NB4 (cell line): ENCODE measurements at regions not wholly inside any gene's neighbourhood (a gene's known extent, or its start where the extent isn't known, plus 50 kb on each side); places are given as distances from the start of the nearest gene placed in this dataset.

ENCODE experiments used
- DNase-seq: peaks from one replicate; pipeline ENCODE4 v3.0.0; 2010; ENCODE audit warnings: low read depth
- H3K4me3 ChIP-seq: one replicate; pipeline ENCODE4 v1.5.1; 2011; ENCODE audit warnings: mild to moderate bottlenecking, low read depth, low read length, moderate library complexity
- MYC ChIP-seq: IDR thresholded peaks from 2 replicates; pipeline ENCODE4 v1.6.1; 2011; ENCODE audit warnings: low read depth, low read length
- POLR2A ChIP-seq: IDR thresholded peaks from 2 replicates; pipeline ENCODE4 v1.6.1; 2011; ENCODE audit warnings: mild to moderate bottlenecking; ENCODE audit not compliant: insufficient read length; ENCODE audit errors: extremely low read depth
- TF ChIP-seq, protein P1 (sequence below): IDR thresholded peaks from 2 replicates; pipeline ENCODE4 v1.6.1; 2011; ENCODE audit warnings: low read depth, low read length
- TF ChIP-seq, protein P2 (sequence below): IDR thresholded peaks from one replicate; pipeline ENCODE4 v1.5.1; 2012; ENCODE audit warnings: low read depth, low read length

DNA sequence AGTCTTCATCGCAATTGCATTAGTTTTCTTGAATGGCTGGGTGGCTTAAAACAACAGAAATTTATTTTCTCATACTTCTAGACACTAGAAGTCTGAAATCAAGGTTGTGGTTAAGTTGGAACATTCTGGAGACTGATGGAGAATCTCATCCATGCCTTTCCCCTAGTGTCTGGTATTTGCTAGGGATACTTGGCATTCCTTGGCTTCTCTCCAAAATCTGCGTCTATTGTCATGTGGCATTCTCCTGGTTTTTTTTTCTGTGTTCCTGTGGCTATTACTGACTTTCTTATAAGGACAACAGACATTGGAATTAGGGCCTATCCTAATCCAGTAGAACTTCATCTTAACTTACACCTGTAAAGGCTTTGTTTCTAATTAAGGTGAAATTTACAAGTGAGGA, 272.8 kb upstream of the EPHA5 start:
- no peak overlapping the region for H3K4me3 ChIP-seq
- TF ChIP-seq, protein P1, sequence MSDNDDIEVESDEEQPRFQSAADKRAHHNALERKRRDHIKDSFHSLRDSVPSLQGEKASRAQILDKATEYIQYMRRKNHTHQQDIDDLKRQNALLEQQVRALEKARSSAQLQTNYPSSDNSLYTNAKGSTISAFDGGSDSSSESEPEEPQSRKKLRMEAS = no peak
- TF ChIP-seq, protein P2, sequence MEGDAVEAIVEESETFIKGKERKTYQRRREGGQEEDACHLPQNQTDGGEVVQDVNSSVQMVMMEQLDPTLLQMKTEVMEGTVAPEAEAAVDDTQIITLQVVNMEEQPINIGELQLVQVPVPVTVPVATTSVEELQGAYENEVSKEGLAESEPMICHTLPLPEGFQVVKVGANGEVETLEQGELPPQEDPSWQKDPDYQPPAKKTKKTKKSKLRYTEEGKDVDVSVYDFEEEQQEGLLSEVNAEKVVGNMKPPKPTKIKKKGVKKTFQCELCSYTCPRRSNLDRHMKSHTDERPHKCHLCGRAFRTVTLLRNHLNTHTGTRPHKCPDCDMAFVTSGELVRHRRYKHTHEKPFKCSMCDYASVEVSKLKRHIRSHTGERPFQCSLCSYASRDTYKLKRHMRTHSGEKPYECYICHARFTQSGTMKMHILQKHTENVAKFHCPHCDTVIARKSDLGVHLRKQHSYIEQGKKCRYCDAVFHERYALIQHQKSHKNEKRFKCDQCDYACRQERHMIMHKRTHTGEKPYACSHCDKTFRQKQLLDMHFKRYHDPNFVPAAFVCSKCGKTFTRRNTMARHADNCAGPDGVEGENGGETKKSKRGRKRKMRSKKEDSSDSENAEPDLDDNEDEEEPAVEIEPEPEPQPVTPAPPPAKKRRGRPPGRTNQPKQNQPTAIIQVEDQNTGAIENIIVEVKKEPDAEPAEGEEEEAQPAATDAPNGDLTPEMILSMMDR = no peak
- TF ChIP-seq POLR2A = no peak
- no peak for TF ChIP-seq MYC
- no peak for DNase-seq

DNA sequence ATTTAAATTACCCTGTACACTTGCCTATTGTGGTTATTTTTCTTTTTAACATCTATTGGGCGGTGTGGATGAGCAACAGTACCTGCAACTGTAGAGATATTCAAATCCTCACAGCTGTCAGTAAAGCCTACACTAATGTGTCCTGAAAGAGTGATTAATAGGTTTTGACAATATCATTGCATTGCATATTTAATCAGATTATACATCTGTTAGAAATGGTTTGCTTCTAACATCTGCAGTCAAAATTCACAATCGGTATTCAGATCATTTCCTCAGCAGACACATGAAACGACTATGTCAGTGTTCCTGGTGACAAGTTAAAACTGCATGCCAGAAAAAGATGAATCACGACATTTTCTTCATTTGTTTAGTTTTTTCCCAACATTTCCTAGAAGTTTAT, 254.6 kb upstream of the EPHA5 start:
- no peak overlapping the region for H3K4me3 ChIP-seq
- no peak for DNase-seq
- TF ChIP-seq, protein P2 = no peak
- TF ChIP-seq, protein P1 = no peak
- no peak for TF ChIP-seq POLR2A
- TF ChIP-seq MYC = no peak

DNA sequence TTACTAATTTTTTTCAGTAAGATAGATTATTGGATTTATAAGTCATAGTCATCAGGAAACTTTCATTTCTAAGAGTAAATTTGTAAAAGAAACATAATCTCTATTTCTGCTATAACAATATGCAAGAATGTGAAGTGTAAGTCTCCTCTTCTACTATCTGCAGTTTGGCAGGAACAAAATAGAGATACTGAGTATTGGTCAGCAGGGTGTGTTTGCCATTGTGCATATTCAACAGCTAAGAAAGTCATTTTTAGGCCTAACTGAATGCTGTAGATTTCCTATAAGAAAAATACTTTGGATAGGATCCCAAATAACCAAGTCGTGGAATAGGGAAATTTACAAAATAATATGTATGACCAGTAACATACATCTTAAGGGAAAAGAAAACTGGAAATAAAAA, 253.3 kb upstream of the EPHA5 start:
- DNase-seq = no peak
- H3K4me3 ChIP-seq = no peak overlapping the region
- TF ChIP-seq, protein P1 = no peak
- TF ChIP-seq MYC (no peak), POLR2A (no peak)
- TF ChIP-seq, protein P2 = no peak

DNA sequence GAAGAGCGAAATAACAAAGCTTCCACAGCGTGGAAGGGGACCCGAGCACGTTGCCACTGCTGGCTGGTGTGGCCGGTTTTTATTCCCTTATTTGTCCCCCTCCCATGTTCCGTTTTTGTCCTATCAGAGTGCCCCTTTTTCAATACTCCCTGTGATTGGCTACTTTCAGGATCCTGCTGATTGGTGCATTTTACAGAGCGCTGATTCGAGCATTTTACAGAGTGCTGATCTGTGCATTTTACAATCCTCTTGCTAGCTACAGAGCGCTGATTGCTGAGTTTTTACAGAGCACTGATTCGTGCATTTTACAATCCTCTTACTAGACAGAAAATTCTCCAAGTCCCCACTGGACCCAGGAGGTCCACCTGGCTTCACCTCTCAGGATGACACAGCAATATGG, 250.9 kb upstream of the EPHA5 start:
- TF ChIP-seq, protein P1 = no peak
- no peak for TF ChIP-seq POLR2A
- no peak for TF ChIP-seq MYC
- TF ChIP-seq, protein P2 = no peak
- no peak for DNase-seq
- no peak overlapping the region for H3K4me3 ChIP-seq

DNA sequence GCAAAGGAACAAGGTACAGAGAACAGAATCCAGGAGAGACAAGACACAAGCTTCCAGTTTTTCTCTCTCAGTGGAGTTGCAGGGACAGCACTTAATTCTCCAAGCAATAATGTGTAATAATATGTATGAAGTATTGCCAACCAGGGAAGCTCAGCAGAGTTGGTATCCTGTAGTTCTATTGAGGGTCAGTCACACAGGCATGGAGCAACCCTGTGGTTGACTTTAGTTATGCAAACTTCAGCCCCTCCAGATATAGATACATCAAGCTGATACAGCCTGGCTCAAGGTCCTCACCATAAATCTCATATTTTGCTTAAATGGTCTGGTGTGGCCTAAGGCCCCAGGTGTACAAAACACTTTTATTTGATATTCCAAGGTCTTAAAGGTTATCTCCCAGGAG, 248.6 kb upstream of the EPHA5 start:
- no peak for TF ChIP-seq POLR2A
- TF ChIP-seq, protein P1 = no peak
- TF ChIP-seq, protein P2 = no peak
- no peak for TF ChIP-seq MYC
- H3K4me3 ChIP-seq = no peak overlapping the region
- DNase-seq = no peak

DNA sequence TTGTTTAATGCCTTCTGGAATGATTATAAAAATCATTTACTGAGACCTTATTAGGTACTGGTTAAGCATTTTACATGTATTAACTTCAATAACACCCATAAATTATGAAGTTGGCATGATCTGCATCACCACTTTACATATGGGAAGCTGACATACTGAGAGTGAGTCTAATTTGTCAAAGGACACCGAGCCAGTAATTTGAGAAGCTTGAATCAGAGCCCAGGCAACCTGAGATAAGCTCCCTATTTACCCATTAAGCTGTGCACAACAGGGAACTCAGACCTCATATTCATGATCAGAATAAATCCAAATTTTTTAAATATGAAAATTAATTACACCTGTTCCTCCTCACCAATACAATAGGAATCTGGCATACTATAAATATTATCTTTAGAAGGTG, 247.9 kb upstream of the EPHA5 start:
- no peak for DNase-seq
- no peak overlapping the region for H3K4me3 ChIP-seq
- TF ChIP-seq, protein P2 = no peak
- TF ChIP-seq MYC = no peak
- TF ChIP-seq, protein P1 = no peak
- no peak for TF ChIP-seq POLR2A
